ACHN (cell line): ENCODE measurements at regions not wholly inside any gene's neighbourhood (a gene's known extent, or its start where the extent isn't known, plus 50 kb on each side); places are given as distances from the start of the nearest gene placed in this dataset.
"Not testable (repeated sequence)": the region's sequence is repeated elsewhere in the genome, so short reads cannot be mapped to it uniquely, and the experiment has no call there.

Experiments used
- DNase-seq: peaks from one replicate; pipeline ENCODE4 v3.0.0-alpha.2; 2015
- in situ Hi-C: cut with HindIII; loops from 2 replicates; pipeline ENCODE4 v1.10.0; 2017; ENCODE audit warnings: low sequenced_read_pairs, low pct_ligation_motif_present, low pct_unique_long_range_greater_than_20kb

- DNase-seq, result no peak
- in situ Hi-C loops, result no loop called here
Measured at GRCh38 chr14:55979781-55980180, 138.4 kb upstream of the PELI2 start.

GRCh38 chr14:55980970-55981369, 137.2 kb upstream of the PELI2 start:
- in situ Hi-C loops, result no loop called here
- DNase-seq, result no peak

- DNase-seq, result no peak
- in situ Hi-C loops, result no loop called here
Measured at GRCh38 chr14:55986069-55986468, 132.1 kb upstream of the PELI2 start.

GRCh38 chr14:56000846-56001245, 117.4 kb upstream of the PELI2 start:
- no peak for DNase-seq
- in situ Hi-C loops, result no loop called here

- no peak for DNase-seq
- in situ Hi-C loops, result no loop called here
Measured at GRCh38 chr14:56002342-56002741, 115.9 kb upstream of the PELI2 start.

- in situ Hi-C loops, result no loop called here
- no peak for DNase-seq
Measured at GRCh38 chr14:56002876-56003625, 115.2 kb upstream of the PELI2 start.

DNA sequence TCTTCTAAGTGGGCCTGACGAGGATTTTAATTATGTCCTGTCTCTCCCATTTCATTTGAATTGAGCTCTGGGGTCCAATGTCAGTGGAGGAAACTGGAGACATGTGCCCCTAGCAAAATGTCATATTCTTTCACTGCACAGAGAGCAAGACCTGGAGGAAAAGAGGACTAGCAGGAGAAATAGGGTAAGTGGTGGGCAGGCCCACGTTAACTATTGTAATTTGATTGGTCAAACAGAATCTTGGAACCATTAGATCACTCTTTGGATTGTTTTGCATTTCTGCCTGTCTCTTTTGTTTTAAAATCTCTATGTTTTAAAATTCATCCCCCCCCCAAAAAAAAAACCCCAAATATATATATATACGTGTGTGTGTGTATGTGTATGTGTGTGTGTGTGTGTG, 113.9 kb upstream of the PELI2 start:
- DNase-seq, result no peak
- in situ Hi-C loops, result no loop called here

DNA sequence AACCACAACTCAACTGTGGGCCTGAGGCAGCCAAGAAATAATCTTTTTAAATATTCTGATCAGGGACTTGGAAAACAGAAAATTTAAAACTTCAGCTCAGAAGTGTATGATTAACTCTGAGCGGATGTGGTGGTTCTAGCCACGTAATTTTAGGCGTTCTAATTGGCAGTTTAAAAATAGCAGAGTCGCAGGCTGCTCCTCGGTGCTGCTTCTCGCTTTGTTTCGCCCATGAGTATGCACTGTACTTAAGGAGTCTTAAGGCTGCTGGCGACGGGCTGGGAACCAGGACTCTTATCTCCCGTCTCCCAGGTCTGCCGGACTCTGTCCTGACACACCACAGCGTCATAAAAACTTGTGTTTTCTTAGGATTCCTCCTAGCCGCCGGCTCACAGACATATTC, 113.4 kb upstream of the PELI2 start:
- DNase-seq, result peak; percentile 48
- in situ Hi-C loops, result no loop called here

DNA sequence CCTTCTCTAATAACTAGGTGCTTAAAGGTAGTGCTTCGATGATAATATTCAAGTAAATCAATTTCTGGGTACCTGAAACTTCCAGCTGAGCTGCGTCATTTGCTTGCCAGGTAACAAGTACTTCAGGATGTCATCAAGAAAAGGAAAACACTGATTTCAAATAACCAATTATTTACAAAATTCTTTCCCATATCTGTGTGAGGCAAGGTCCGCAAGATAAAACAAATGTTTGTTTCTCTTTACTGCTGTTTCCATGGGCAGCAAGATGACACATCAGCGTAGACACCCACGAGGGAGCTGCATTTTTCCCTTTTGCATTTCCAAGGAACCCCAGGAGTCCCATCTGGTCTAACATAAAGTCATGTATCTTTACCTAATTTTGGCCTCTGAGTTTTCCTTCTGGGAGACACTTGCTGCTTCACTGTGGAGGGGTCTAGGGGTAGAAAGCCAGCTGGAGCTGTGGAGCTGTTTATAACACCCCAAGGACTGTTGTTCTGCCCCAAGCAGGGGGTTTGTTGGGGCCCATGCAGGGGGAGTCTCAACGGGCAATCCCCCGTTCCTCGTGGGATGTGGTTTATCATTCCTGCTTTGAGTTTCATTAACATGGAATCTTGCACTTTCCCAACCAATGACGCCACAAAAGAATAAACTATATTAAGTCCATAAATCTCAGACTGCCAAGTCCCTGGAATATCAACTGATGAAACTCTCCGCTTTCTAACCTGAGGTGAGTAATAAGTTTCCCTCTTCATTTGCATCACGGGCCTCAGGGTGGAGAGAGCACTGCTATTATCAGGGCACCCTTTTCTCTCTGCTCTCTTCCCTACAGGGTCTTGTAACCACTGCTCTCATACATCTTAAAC, 112.8 kb upstream of the PELI2 start:
- in situ Hi-C loops, result no loop called here
- DNase-seq, result peak; percentile 38

DNA sequence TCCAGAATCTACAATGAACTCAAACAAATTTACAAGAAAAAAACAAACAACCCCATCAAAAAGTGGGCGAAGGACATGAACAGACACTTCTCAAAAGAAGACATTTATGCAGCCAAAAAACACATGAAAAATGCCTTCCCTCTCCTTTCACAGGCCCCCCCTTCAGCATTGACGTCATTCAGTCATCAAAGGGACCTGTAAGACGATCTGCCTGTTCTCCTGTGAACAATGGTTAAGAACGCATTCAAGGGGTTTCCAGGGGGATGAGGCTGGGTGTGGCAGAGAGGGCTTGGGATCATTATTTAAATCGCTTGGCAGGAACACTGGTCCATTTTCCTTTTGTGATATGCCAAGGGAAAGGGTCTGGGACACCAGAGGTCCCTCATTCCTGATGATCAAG, 110.7 kb upstream of the PELI2 start:
- DNase-seq, in situ Hi-C loops: not testable (repeated sequence)

DNA sequence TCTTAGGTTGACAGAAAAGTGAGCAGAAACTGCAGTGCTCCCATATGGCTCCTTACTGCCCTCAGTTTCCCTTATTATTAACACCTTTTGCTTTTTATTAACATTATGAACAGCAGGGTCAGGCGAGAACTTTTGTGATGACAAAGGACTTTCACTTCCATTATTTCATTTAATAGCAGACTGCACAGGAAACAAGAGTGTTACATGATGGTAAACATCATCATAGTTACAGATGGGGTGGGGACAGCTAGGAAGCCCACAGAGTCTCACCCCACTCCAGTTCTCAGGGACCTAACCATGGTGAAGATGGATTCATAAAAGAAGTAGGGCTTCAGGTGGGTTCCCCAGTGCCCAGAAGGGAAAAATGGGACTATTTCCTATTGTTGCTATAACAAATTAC, 110.1 kb upstream of the PELI2 start:
- in situ Hi-C loops, result no loop called here
- no peak for DNase-seq

DNA sequence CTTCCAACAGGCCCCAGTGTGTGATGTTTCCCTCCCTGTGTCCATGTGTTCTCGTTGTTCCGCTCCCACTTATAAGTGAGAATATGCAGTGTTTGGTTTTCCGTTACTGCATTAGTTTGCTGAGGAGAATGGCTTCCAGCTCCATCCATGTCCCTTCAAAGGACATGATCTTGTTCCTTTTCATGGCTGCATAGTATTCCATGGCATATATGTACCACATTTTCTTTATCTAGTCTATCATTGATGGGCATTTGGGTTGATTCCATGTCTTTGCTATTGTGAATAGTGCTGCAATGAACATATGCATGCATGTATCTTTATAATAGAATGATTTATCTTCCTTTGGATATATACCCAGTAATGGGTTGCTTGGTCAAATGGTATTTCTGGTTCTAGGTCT, 109.5 kb upstream of the PELI2 start:
- DNase-seq, in situ Hi-C loops: not testable (repeated sequence)

GRCh38 chr14:56023661-56024081, 94.5 kb upstream of the PELI2 start:
- no peak for DNase-seq
- in situ Hi-C loops, result no loop called here

- in situ Hi-C loops, result no loop called here
- DNase-seq, result no peak
Measured at GRCh38 chr14:56025191-56025590, 93.0 kb upstream of the PELI2 start.

DNA sequence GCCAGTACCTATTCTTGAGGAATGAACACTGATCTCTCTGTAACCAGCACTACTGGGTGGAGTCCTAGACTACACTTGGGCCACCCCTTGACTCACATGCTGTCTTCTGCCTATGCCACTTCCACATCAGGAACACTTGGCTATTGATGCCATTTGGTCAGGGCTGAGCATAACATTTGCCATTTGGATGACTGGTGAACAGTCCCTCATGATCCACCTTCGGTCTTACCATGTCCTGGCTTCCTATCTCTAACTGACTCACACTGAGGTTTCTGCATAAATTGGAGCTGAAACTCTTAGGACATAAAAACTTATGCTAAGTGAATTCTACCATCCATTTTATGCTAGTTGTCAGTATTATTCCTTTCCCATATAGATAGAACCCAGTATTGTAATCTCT, 91.7 kb upstream of the PELI2 start:
- no peak for DNase-seq
- in situ Hi-C loops, result no loop called here

DNA sequence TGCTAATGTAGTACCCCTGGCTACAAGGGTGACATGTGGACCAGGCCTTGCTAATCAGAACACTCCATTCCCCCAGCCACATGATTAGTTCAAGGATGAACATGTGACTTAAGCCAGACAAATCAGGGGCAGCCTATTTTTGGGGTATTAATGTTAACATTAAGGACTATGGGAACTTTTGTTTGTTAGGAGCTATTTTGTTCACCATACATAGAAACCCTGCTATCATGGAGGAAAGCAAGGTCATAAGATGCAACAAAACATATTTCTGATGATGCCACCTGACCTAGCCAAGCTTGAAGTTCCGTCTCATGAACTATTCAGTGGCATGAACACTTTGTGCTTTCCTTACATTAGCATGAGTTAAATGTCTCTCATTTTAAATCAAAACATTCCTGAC, 90.8 kb upstream of the PELI2 start:
- no peak for DNase-seq
- in situ Hi-C loops, result no loop called here

DNA sequence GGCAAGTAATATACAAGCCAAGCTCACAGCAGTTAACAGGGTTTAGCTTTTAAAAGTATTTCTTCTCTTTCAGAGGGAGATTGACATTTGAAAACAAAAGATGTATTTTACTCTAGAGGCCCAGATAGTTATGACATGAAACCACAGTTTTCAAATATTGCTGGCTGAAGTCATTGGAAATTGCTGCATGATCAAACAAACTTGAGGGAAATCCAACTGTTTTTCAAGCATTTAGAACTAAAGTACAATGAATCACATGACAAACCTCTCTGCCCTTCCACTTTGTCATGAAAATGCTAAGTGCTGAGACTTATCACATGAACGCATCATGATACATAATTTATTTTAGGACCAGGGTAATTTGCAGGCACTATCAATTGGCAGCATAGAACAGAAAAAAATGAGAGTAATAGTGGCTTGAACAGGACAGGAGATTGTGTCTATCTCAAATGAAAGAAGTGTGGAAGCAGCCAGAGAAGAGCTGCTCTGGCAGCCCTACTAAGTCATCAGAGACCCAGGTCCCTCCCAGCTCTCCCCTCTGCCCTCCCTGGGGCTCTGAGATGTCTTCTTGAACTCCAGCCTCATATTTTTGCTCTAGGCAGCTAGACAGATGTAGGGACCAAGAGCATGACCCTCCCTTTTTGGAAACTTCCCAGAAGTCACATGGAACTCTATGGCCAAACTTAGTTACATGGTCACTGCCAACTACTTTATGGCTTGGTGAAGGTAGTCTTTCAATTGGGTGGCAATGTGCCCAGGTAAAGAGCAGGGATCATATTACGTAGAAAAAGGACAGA, 90.1 kb upstream of the PELI2 start:
- no peak for DNase-seq
- in situ Hi-C loops, result no loop called here

DNA sequence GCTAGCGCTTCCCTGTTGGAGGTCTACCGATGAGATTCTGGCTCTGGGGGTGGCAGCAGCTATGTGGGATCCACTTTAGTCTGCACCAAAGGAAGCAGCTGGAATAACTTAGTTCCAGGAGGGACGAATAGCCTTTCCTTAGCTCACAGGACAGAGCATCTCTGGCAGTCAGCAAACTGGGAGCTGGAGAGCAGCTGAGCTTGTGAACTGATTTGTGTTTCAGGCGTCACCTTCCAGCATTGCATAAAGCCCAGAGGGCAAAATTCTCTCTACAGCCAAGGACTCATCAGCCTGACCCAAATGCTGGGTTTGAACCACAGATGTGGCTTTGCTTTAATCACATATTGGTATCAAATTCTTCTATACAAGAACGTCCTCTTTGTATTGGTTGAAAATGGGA, 81.9 kb upstream of the PELI2 start:
- DNase-seq, result no peak
- in situ Hi-C loops, result no loop called here

GRCh38 chr14:56040121-56040520, 78.1 kb upstream of the PELI2 start:
- in situ Hi-C loops, result no loop called here
- no peak for DNase-seq
